HL-60 (cell line): ENCODE measurements at regions not wholly inside any gene's neighbourhood (a gene's known extent, or its start where the extent isn't known, plus 50 kb on each side); places are given as distances from the start of the nearest gene placed in this dataset.

Source experiments
- DNase-seq, 2 experiments: peaks; one replicate each; pipeline ENCODE4 v3.0.0-alpha.2; 2010 to 2020; ENCODE audit warnings: low read depth in 1 of 2, low spot score in 1 of 2
- H3K27ac ChIP-seq: fragments of 250-450 bp; sonication (Bioruptor Pico); replicated peaks from 2 replicates; pipeline ENCODE4 v1.5.1; 2020; ENCODE audit warnings: mild to moderate bottlenecking, moderate library complexity
- H3K27me3 ChIP-seq: fragments of 250-450 bp; sonication (Bioruptor Pico); 2 replicates; pipeline ENCODE4 v1.5.1; 2021; ENCODE audit warnings: mild to moderate bottlenecking, moderate library complexity; ENCODE audit not compliant: insufficient read depth, poor library complexity, severe bottlenecking
- H3K4me3 ChIP-seq: replicated peaks from 2 replicates; pipeline ENCODE4 v1.5.1; 2011; ENCODE audit warnings: mild to moderate bottlenecking, control low read depth, low read length; ENCODE audit not compliant: insufficient read depth
- CTCF ChIP-seq: IDR thresholded peaks from one replicate; pipeline ENCODE4 v1.5.1; 2011; ENCODE audit warnings: low read length, control low read depth, inconsistent platforms; ENCODE audit not compliant: insufficient read depth
- GABPA ChIP-seq: IDR thresholded peaks from 2 replicates; pipeline ENCODE4 v1.6.1; 2012; ENCODE audit warnings: low read depth
- POLR2AphosphoS5 ChIP-seq: IDR thresholded peaks from 2 replicates; pipeline ENCODE4 v1.6.1; 2012; ENCODE audit warnings: low read depth
- REST ChIP-seq: IDR thresholded peaks from 2 replicates; pipeline ENCODE4 v1.6.1; 2012; ENCODE audit warnings: low read depth; ENCODE audit not compliant: insufficient replicate concordance
- SPI1 ChIP-seq: IDR thresholded peaks from 2 replicates; pipeline ENCODE4 v1.6.1; 2012; ENCODE audit warnings: low read depth, mild to moderate bottlenecking, borderline replicate concordance

- no peak for DNase-seq
- TF ChIP-seq POLR2AphosphoS5 (no peak), GABPA (no peak)
- Histone ChIP-seq H3K27ac (no peak overlapping the region), H3K27me3 (no peaks in the 10 kb centered on the region), H3K4me3 (no peak overlapping the region)
Observed at GRCh38 chr6:169070506-169071176, 183.0 kb downstream of the THBS2 start.

DNA sequence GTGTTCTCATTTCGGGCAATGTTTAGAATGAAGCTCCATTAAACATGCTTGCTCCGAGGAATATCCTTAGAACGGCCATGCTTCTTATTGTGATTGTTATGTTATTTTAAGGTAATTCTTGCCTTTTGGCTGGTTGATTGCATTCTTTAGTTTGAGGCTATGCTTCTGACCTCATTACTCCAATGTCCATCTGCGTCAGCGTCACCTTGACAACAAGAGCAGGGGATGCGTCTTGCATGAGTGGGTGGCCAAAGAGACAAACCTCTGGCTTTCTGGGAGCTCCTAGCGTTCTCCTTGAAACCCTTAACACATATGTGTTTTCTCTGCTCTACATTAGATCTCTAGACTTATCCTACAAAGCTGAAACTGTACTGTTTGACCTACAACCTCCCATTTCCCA lies 184.3 kb downstream of the THBS2 start:
- no peaks in the 10 kb centered on the region for H3K27me3 ChIP-seq
- no peak overlapping the region for H3K4me3 ChIP-seq
- no peak overlapping the region for H3K27ac ChIP-seq

DNA sequence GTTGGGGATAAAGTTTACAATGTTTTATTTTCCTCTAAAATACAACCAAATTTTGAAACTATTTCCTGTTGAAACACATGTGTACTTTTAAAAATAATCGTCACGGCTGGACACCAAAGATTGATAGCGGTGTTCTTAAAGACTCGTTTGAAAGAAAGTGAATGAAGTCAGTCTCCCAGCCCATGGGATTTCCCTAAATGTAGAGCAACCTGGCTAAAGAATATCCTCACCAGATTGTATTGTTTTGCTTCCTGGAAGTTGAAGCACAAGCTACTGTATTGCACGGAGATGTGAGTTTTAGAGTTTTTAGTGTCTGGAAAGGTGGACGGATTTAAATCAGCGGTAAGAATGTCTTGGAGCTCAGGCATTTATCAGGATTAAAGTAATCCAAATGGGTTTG lies 189.5 kb downstream of the THBS2 start:
- no peak overlapping the region for H3K27ac ChIP-seq
- DNase-seq, result no peak
- H3K27me3 ChIP-seq, result no peaks in the 10 kb centered on the region
- no peak overlapping the region for H3K4me3 ChIP-seq
- no peak for TF ChIP-seq SPI1
- no peak for TF ChIP-seq CTCF
- TF ChIP-seq POLR2AphosphoS5, result no peak
- TF ChIP-seq GABPA, result no peak
- TF ChIP-seq REST, result no peak

More for the DNA sequence above, 184.3 kb downstream of the THBS2 start:
- no peak for DNase-seq
- TF ChIP-seq CTCF, result no peak
- TF ChIP-seq REST, result no peak
- TF ChIP-seq SPI1, result no peak

DNA sequence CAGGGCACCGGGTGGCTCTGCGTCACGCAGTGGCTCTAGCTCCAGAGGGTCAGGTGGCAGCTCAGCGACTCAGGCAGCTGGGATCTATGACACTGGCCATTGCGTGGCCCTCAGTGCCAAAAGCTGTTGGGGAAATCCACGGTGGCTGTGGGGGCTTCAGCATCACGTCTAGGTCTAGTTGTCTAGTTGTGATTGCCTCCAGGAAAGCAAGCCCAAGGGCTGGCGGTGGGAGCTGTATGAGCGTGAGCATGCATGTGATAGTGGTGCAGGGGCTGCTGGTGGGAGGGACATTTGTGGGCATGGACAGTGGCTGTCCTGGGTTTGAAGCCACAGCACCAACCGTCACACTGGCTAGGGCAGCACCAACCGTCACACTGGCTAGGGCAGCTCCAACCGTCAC lies 191.4 kb downstream of the THBS2 start:
- no peak overlapping the region for H3K4me3 ChIP-seq
- DNase-seq, result no peak
- no peaks in the 10 kb centered on the region for H3K27me3 ChIP-seq
- no peak overlapping the region for H3K27ac ChIP-seq
- TF ChIP-seq GABPA (no peak), CTCF (no peak), POLR2AphosphoS5 (no peak), SPI1 (no peak), REST (no peak)
